Fibroblast of lung (primary cell): ENCODE measurements at regions not wholly inside any gene's neighbourhood (a gene's known extent, or its start where the extent isn't known, plus 50 kb on each side); places are given as distances from the start of the nearest gene placed in this dataset.
A peak's percentile ranks its signal among the peaks of the same experiment; 100 is the strongest.

Experiments used
- DNase-seq, 2 donors: peaks; one replicate each; pipeline versions ENCODE4 v3.0.0 to v3.0.0-alpha.2; 2010; ENCODE audit warnings: low read depth in 2 of 2
- H2AFZ ChIP-seq: 2 replicates; pipeline ENCODE4 v1.5.1; 2012; ENCODE audit warnings: low read length, control low read depth, inconsistent platforms
- H3K27ac ChIP-seq: 2 replicates; pipeline ENCODE4 v1.5.1; 2011; ENCODE audit warnings: low read length, control low read depth; ENCODE audit not compliant: insufficient read depth
- H3K27me3 ChIP-seq: 2 replicates; pipeline ENCODE4 v1.5.1; 2011; ENCODE audit warnings: mild to moderate bottlenecking, low read length; ENCODE audit not compliant: control insufficient read depth, insufficient read depth
- H3K36me3 ChIP-seq: 2 replicates; pipeline ENCODE4 v1.5.1; 2011; ENCODE audit warnings: low read length; ENCODE audit not compliant: control insufficient read depth, insufficient read depth
- H3K4me1 ChIP-seq: 2 replicates; pipeline ENCODE4 v1.5.1; 2011; ENCODE audit warnings: low read length; ENCODE audit not compliant: control insufficient read depth, insufficient read depth; ENCODE audit errors: extremely low read depth
- H3K4me2 ChIP-seq: 2 replicates; pipeline ENCODE4 v1.5.1; 2011; ENCODE audit warnings: low read length, control low read depth; ENCODE audit not compliant: insufficient read depth; ENCODE audit errors: extremely low read depth
- H3K4me3 ChIP-seq, 4 experiments: fragments of 200-600 bp in 1 of 4; sonication (generic) in 1 of 4; replicated peaks in 1 of 4; 2 replicates each; pipeline ENCODE4 v1.5.1; 2011 to 2016; ENCODE audit warnings: low read length in 4 of 4, low read depth in 3 of 4, mild to moderate bottlenecking in 3 of 4, control low read depth in 2 of 4, inconsistent platforms in 1 of 4, mixed read lengths in 1 of 4; ENCODE audit not compliant: insufficient read depth in 1 of 4; ENCODE audit errors: control extremely low read depth in 1 of 4
- H3K79me2 ChIP-seq: 2 replicates; pipeline ENCODE4 v1.5.1; 2012; ENCODE audit warnings: mild to moderate bottlenecking, low read length, inconsistent platforms; ENCODE audit not compliant: control insufficient read depth, insufficient read depth
- H3K9ac ChIP-seq: 2 replicates; pipeline ENCODE4 v1.5.1; 2011; ENCODE audit warnings: mild to moderate bottlenecking, low read length, control low read depth; ENCODE audit not compliant: insufficient read depth
- H3K9me3 ChIP-seq: 2 replicates; pipeline ENCODE4 v1.5.1; 2012; ENCODE audit warnings: low read depth, low read length; ENCODE audit not compliant: control insufficient read depth, insufficient read depth
- H4K20me1 ChIP-seq: 2 replicates; pipeline ENCODE4 v1.5.1; 2011; ENCODE audit warnings: low read length; ENCODE audit not compliant: control insufficient read depth, insufficient read depth; ENCODE audit errors: extremely low read depth
- EZH2 ChIP-seq: IDR thresholded peaks from 2 replicates; pipeline ENCODE4 v1.5.1; 2012; ENCODE audit warnings: low read length, control low read depth, mild to moderate bottlenecking; ENCODE audit errors: missing control alignments
- TF ChIP-seq, protein P1 (sequence below), 2 donors: IDR thresholded peaks in 1 of 2; conservative IDR thresholded peaks in 1 of 2; 1 replicate in 1 of 2; 2 replicates in 1 of 2; pipeline ENCODE4 v1.5.1; 2011 to 2012; ENCODE audit warnings: low read length in 2 of 2, control low read depth in 1 of 2, inconsistent platforms in 1 of 2, low read depth in 1 of 2, mild to moderate bottlenecking in 1 of 2

GRCh38 chr13:66162470-66162869, 1067.7 kb downstream of the PCDH9 start:
- Histone ChIP-seq H3K4me3 (no peak overlapping the region), H2AFZ (no peak overlapping the region), H3K79me2 (no peaks in the 10 kb centered on the region), H3K4me2 (no peak overlapping the region), H3K4me1 (no peaks in the 10 kb centered on the region), H3K27ac (no peak overlapping the region), H3K9me3 (no peaks in the 10 kb centered on the region), H3K27me3 (no peaks in the 10 kb centered on the region), H3K36me3 (no peaks in the 10 kb centered on the region), H4K20me1 (no peaks in the 10 kb centered on the region), H3K9ac (no peak overlapping the region)
- DNase-seq, result no peak
- TF ChIP-seq, protein P1, sequence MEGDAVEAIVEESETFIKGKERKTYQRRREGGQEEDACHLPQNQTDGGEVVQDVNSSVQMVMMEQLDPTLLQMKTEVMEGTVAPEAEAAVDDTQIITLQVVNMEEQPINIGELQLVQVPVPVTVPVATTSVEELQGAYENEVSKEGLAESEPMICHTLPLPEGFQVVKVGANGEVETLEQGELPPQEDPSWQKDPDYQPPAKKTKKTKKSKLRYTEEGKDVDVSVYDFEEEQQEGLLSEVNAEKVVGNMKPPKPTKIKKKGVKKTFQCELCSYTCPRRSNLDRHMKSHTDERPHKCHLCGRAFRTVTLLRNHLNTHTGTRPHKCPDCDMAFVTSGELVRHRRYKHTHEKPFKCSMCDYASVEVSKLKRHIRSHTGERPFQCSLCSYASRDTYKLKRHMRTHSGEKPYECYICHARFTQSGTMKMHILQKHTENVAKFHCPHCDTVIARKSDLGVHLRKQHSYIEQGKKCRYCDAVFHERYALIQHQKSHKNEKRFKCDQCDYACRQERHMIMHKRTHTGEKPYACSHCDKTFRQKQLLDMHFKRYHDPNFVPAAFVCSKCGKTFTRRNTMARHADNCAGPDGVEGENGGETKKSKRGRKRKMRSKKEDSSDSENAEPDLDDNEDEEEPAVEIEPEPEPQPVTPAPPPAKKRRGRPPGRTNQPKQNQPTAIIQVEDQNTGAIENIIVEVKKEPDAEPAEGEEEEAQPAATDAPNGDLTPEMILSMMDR (conservative IDR thresholded peaks at IDR 0.05 in 1 of 2, IDR thresholded peaks at IDR 0.05 in 1 of 2; ENCODE audit: low read depth in 1 of 2, low read length in 2 of 2), result no peak
- no peak for TF ChIP-seq EZH2

DNA sequence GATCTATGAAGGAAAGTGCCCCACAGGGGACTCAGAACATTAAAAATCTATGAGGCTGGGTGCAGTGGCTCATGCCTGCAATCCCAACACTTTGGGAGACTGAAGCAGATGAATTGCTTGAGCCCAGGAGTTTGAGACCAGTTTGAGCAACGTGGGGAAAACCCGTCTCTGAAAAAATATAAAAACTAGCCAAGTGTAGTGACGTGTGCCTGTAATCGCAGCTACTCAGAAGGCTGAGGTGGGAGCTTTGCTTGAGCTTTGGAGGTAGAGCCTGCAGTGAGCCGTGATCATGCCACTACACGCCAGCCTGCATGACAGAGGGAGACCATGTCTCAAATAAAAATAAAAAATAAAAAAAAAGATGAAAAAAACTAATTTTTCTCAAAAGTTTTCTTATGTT, 1070.6 kb downstream of the PCDH9 start:
- TF ChIP-seq EZH2, result no peak
- TF ChIP-seq, protein P1 (conservative IDR thresholded peaks at IDR 0.05 in 1 of 2, IDR thresholded peaks at IDR 0.05 in 1 of 2; ENCODE audit: low read depth in 1 of 2, low read length in 2 of 2), result no peak
- H3K4me1 ChIP-seq, result no peaks in the 10 kb centered on the region
- H3K36me3 ChIP-seq, result no peaks in the 10 kb centered on the region
- H3K9me3 ChIP-seq, result no peaks in the 10 kb centered on the region
- no peak overlapping the region for H3K4me3 ChIP-seq
- H3K27me3 ChIP-seq, result no peaks in the 10 kb centered on the region
- H3K4me2 ChIP-seq, result no peak overlapping the region
- no peak overlapping the region for H2AFZ ChIP-seq
- no peak overlapping the region for H3K27ac ChIP-seq
- no peak for DNase-seq
- H3K9ac ChIP-seq, result no peak overlapping the region
- no peaks in the 10 kb centered on the region for H4K20me1 ChIP-seq
- no peaks in the 10 kb centered on the region for H3K79me2 ChIP-seq

- no peaks in the 10 kb centered on the region for H3K9me3 ChIP-seq
- H3K27me3 ChIP-seq, result no peaks in the 10 kb centered on the region
- no peaks in the 10 kb centered on the region for H3K4me1 ChIP-seq
- no peaks in the 10 kb centered on the region for H3K36me3 ChIP-seq
- no peak overlapping the region for H3K4me2 ChIP-seq
- peak; percentile 5 to 10 for DNase-seq
- H3K27ac ChIP-seq, result no peak overlapping the region
- no peak for TF ChIP-seq EZH2
- TF ChIP-seq, protein P1 (conservative IDR thresholded peaks at IDR 0.05 in 1 of 2, IDR thresholded peaks at IDR 0.05 in 1 of 2; ENCODE audit: low read depth in 1 of 2, low read length in 2 of 2), result no peak
- no peaks in the 10 kb centered on the region for H4K20me1 ChIP-seq
- H3K79me2 ChIP-seq, result no peaks in the 10 kb centered on the region
- no peak overlapping the region for H3K4me3 ChIP-seq
- H3K9ac ChIP-seq, result no peak overlapping the region
- no peak overlapping the region for H2AFZ ChIP-seq
Observed at GRCh38 chr13:66154976-66155375, 1075.2 kb downstream of the PCDH9 start.
